B cell (primary cell): ENCODE measurements at regions not wholly inside any gene's neighbourhood (a gene's known extent, or its start where the extent isn't known, plus 50 kb on each side); places are given as distances from the start of the nearest gene placed in this dataset.

Experiments used
- ATAC-seq: fragments of 200-7000 bp; cut with Tn5 transposase; one replicate; pipeline ENCODE4 v1.10.0; 2021; ENCODE audit warnings: low read depth, mild to moderate bottlenecking, moderate number of reproducible peaks, moderate library complexity
- CTCF ChIA-PET: fragments of 350-600 bp; sonication (Branson Sonifier 250); formaldehyde crosslinking; loops from one replicate; lab custom pipeline; 2021; ENCODE audit warnings: antibody characterized with exemption, inconsistent platforms; lab: Charles Lee
- POLR2A ChIA-PET: fragments of 350-600 bp; sonication (Branson Sonifier 250); formaldehyde crosslinking; loops from one replicate; lab custom pipeline; 2021; ENCODE audit warnings: antibody characterized with exemption; lab: Charles Lee
- DNase-seq: peaks from one replicate; pipeline ENCODE4 v3.0.0; 2013
- H2AFZ ChIP-seq: 2 replicates; pipeline ENCODE4 v1.6.1; 2012; ENCODE audit warnings: mild to moderate bottlenecking, low read depth, low read length; ENCODE audit not compliant: insufficient read depth, poor library complexity, severe bottlenecking
- H3K27ac ChIP-seq, 2 donors: 1 replicate in 1 of 2; 2 replicates in 1 of 2; pipeline ENCODE4 v1.5.1; 2012 to 2013; ENCODE audit warnings: low read length in 2 of 2, mild to moderate bottlenecking in 2 of 2, moderate library complexity in 1 of 2
- H3K27me3 ChIP-seq, 4 experiments: fragments of 200-600 bp in 1 of 4; sonication (generic) in 1 of 4; replicated peaks in 1 of 4; 1 replicate in 2 of 4; 2 replicates in 2 of 4; pipeline versions ENCODE4 v1.6.1 to v1.7.0; 2013 to 2016; ENCODE audit warnings: low read length in 3 of 4, mild to moderate bottlenecking in 2 of 4, mixed read lengths in 1 of 4, moderate library complexity in 1 of 4; ENCODE audit not compliant: insufficient read depth in 4 of 4, control insufficient read depth in 3 of 4; ENCODE audit errors: control extremely low read depth in 1 of 4
- H3K36me3 ChIP-seq, 2 experiments: replicated peaks in 1 of 2; 1 replicate in 1 of 2; 2 replicates in 1 of 2; pipeline versions ENCODE4 v1.6.1 to v1.7.1; 2013; ENCODE audit warnings: low read length in 1 of 2; ENCODE audit not compliant: insufficient read depth in 2 of 2, control insufficient read depth in 1 of 2; ENCODE audit errors: control extremely low read depth in 1 of 2, extremely low read depth in 1 of 2
- H3K4me1 ChIP-seq, 2 donors: fragments of 200-600 bp in 1 of 2; sonication (generic) in 1 of 2; 1 replicate in 1 of 2; 2 replicates in 1 of 2; pipeline versions ENCODE4 v1.5.1 to v1.6.1; 2013 to 2017; ENCODE audit warnings: low read length in 2 of 2; ENCODE audit not compliant: control insufficient read depth in 2 of 2, insufficient read depth in 2 of 2
- H3K4me2 ChIP-seq: replicated peaks from 2 replicates; pipeline ENCODE3; 2012; ENCODE audit warnings: mild to moderate bottlenecking, low read depth, low read length; ENCODE audit not compliant: poor library complexity, severe bottlenecking
- H3K4me3 ChIP-seq, 5 experiments: fragments of 200-600 bp in 1 of 5; sonication (generic) in 1 of 5; 1 replicate in 3 of 5; 2 replicates in 2 of 5; pipeline versions ENCODE4 v1.5.1 to v1.7.0; 2011 to 2016; ENCODE audit warnings: low read length in 4 of 5, mild to moderate bottlenecking in 4 of 5, low read depth in 2 of 5, control low read depth in 1 of 5, moderate library complexity in 1 of 5; ENCODE audit not compliant: insufficient read depth in 1 of 5; ENCODE audit errors: control extremely low read depth in 1 of 5, extremely low read depth in 1 of 5
- H3K79me2 ChIP-seq: fragments of 200-600 bp; sonication (generic); one replicate; pipeline ENCODE4 v1.6.0; 2016; ENCODE audit warnings: low read length; ENCODE audit not compliant: control insufficient read depth, insufficient read depth
- H3K9ac ChIP-seq: fragments of 200-600 bp; sonication (generic); 2 replicates; pipeline ENCODE4 v1.6.1; 2017; ENCODE audit warnings: mild to moderate bottlenecking, low read length, moderate library complexity
- H3K9me3 ChIP-seq, 3 donors: one replicate each; pipeline versions ENCODE4 v1.6.1 to v1.7.1; 2013; ENCODE audit warnings: low read length in 2 of 3; ENCODE audit not compliant: control insufficient read depth in 2 of 3, insufficient read depth in 1 of 3; ENCODE audit errors: control extremely low read depth in 1 of 3
- H4K20me1 ChIP-seq: 2 replicates; pipeline ENCODE4 v1.6.0; 2012; ENCODE audit warnings: mild to moderate bottlenecking, low read length; ENCODE audit not compliant: insufficient read depth, control insufficient read depth, poor library complexity, severe bottlenecking
- H3K27ac Mint-ChIP-seq: one replicate; pipeline ENCODE4 v1.8.0; 2021; ENCODE audit warnings: mixed read lengths
- H3K27me3 Mint-ChIP-seq: one replicate; pipeline ENCODE4 v1.8.0; 2021; ENCODE audit warnings: mixed read lengths
- H3K4me1 Mint-ChIP-seq: one replicate; pipeline ENCODE4 v1.8.0; 2021; ENCODE audit warnings: mixed read lengths
- H3K4me3 Mint-ChIP-seq: one replicate; pipeline ENCODE4 v1.8.0; 2021; ENCODE audit warnings: mixed read lengths
- H3K9me3 Mint-ChIP-seq: one replicate; pipeline ENCODE4 v1.8.0; 2022; ENCODE audit warnings: mixed read lengths; ENCODE audit not compliant: insufficient read depth
- CTCF ChIP-seq: fragments of 200-600 bp; IDR thresholded peaks from one replicate; pipeline ENCODE4 v1.8.0; 2022; ENCODE audit warnings: antibody characterized with exemption, mild to moderate bottlenecking
- EZH2 ChIP-seq: IDR thresholded peaks from 2 replicates; pipeline ENCODE4 v1.6.1; 2012; ENCODE audit warnings: borderline replicate concordance, low read depth, mild to moderate bottlenecking, moderate library complexity, low read length; ENCODE audit not compliant: insufficient read depth, poor library complexity, severe bottlenecking
- WGBS: methylation state at CpG from one replicate; pipeline ENCODE4 v1.1.5; 2013; ENCODE audit warnings: missing lambda C conversion rate; ENCODE audit not compliant: insufficient coverage; 5-methylcytosine and 5-hydroxymethylcytosine counted together
- intact Hi-C: fragments of 100-400 bp; cut with micrococcal nuclease; formaldehyde crosslinking; loops from one replicate; pipeline ENCODE4 v1.10.0; 2022

GRCh38 chr18:67279988-67280387, 236.5 kb downstream of the DSEL start:
- no peak overlapping the region for H3K9ac ChIP-seq
- no peaks in the 10 kb centered on the region for H3K4me1 ChIP-seq
- no peak for ATAC-seq
- H3K9me3 ChIP-seq: no peaks in the 10 kb centered on the region
- no peaks in the 10 kb centered on the region for H3K36me3 ChIP-seq
- no peak overlapping the region for H3K4me3 Mint-ChIP-seq
- no CpG with 5 or more reads among the region's 3 CpGs for WGBS
- no peaks in the 10 kb centered on the region for H3K79me2 ChIP-seq
- intact Hi-C loops: no loop called here
- H3K4me1 Mint-ChIP-seq: no peaks in the 10 kb centered on the region
- H3K27ac Mint-ChIP-seq: no peak overlapping the region
- H2AFZ ChIP-seq: no peak overlapping the region
- POLR2A ChIA-PET: no interaction called here
- CTCF ChIA-PET: no interaction called here
- H3K27me3 ChIP-seq: no peaks in the 10 kb centered on the region
- no peaks in the 10 kb centered on the region for H3K9me3 Mint-ChIP-seq
- H3K4me2 ChIP-seq: no peak overlapping the region
- no peak for TF ChIP-seq CTCF
- no peak for TF ChIP-seq EZH2
- DNase-seq: no peak
- no peak overlapping the region for H3K27ac ChIP-seq
- H3K4me3 ChIP-seq: no peak overlapping the region
- no peaks in the 10 kb centered on the region for H4K20me1 ChIP-seq
- no peaks in the 10 kb centered on the region for H3K27me3 Mint-ChIP-seq

- Histone ChIP-seq H3K4me1 (no peaks in the 10 kb centered on the region), H3K4me3 (no peak overlapping the region), H3K9ac (no peak overlapping the region), H4K20me1 (no peaks in the 10 kb centered on the region), H3K9me3 (no peaks in the 10 kb centered on the region), H3K27me3 (no peaks in the 10 kb centered on the region), H2AFZ (no peak overlapping the region), H3K4me2 (no peak overlapping the region), H3K36me3 (no peaks in the 10 kb centered on the region), H3K27ac (no peak overlapping the region), H3K79me2 (no peaks in the 10 kb centered on the region)
- H3K4me1 Mint-ChIP-seq: no peaks in the 10 kb centered on the region
- DNase-seq (no peak), ATAC-seq (no peak)
- intact Hi-C loops: no loop called here
- no peak for TF ChIP-seq CTCF
- TF ChIP-seq EZH2: no peak
- H3K9me3 Mint-ChIP-seq: no peaks in the 10 kb centered on the region
- H3K27me3 Mint-ChIP-seq: no peaks in the 10 kb centered on the region
- no peak overlapping the region for H3K27ac Mint-ChIP-seq
- no CpG with 5 or more reads among the region's 2 CpGs for WGBS
- ChIA-PET POLR2A (no interaction called here), CTCF (no interaction called here)
- no peak overlapping the region for H3K4me3 Mint-ChIP-seq
These were observed 237.5 kb downstream of the DSEL start for GRCh38 chr18:67278984-67279383.
